HG03066 (cell line): ENCODE measurements at regions not wholly inside any gene's neighbourhood (a gene's known extent, or its start where the extent isn't known, plus 50 kb on each side); places are given as distances from the start of the nearest gene placed in this dataset.
"Not testable (repeated sequence)": the region's sequence is repeated elsewhere in the genome, so short reads cannot be mapped to it uniquely, and the experiment has no call there.

Source experiments
- ATAC-seq: cut with Tn5 transposase; IDR thresholded peaks from one replicate; pipeline ENCODE4 v1.9.1; 2021; ENCODE audit warnings: low read depth; ENCODE audit not compliant: unreplicated experiment

DNA sequence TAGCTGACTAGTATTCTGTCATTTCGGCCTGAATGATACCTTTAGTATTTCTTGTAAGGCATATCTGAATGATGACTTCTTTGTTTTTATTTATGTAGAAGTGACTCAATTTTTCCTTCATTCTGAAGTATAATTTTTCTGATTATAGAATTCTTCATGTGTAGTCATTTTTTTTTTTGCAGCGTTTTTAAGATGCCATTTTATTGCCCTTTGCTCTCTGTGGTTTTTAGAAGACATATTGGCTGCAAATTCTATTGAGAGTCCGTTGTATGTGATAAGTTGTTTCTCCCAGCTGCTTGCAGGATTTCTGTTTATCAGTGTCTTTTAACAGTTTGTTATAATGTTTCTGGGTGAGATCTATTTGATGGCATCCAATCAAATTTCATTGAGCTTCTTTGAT, 1224.8 kb downstream of the JRKL start:
- ATAC-seq, result no peak

DNA sequence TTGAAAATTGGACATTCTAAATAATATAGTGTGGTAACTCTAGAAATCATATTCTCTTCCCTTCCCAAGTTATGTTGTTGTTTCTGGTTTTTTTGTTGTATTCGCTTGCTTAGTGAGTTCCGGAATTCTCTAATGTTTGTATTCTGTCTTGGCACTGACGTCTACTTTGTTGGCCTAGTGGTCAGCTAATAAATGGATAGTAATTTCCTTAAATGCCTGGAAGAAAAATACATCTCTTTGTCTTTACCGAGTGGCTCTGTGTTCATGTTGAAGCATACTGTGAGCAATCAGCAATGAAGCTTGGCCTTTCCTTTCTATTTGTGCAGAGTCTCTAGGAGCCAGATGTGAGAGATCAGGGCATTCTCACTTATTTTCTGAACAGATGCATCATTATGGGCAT, 1225.7 kb downstream of the JRKL start:
- no peak for ATAC-seq

DNA sequence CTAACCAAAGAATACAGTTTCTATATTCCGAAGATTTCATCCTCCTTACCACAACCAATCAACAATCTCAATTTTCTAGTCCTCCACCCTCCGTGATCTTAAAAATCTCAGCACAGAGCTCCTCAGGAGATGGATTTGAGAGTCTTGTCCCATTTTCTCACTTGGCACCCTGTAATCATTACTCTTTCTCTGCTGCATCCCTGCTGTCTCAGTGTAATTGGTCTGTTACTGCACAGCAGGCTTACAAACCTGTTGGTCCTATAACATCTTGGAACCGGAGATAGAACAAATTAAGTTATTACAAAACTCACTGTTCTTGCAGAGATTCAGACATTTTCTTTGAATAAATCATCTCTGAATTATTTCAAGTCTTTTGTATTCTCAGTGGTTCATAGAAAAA, 1227.2 kb downstream of the JRKL start:
- ATAC-seq, result no peak

DNA sequence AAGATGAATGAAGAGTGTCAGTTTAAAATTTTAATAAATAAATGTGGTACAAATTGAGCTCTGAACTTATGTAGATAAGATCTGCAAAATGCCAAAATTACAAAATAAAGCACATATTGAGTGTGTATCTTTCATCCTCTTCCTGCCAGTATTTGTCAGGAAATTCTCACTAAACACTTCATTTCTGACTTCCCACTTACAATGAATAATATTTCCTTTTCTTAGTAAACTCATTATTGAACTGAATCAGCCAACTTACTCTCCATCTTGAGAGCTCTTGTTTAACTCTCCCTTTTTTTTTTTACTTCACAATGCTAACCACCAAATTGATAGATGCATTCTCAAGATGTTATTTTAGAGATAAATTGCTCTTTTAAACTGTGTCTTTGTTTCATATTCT, 1230.2 kb downstream of the JRKL start:
- no peak for ATAC-seq

DNA sequence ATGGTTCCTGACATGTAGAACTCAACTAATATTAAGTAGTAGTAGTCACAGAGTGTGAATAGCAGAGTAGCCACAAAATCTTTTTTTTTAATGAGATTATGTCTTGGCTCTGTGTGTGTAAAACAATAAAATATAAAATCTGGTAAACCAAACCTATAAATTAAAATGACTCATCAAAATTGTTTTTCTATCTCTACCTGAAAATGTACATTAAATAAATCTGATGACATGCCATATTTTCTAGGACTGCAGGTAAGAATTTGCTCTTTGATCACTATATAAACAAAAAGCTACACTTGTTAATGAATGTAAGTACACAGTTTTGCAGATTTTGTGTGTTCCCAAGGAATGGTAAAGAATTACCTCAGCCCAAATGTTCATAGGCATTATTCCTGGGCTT, 1231.5 kb downstream of the JRKL start:
- no peak for ATAC-seq

DNA sequence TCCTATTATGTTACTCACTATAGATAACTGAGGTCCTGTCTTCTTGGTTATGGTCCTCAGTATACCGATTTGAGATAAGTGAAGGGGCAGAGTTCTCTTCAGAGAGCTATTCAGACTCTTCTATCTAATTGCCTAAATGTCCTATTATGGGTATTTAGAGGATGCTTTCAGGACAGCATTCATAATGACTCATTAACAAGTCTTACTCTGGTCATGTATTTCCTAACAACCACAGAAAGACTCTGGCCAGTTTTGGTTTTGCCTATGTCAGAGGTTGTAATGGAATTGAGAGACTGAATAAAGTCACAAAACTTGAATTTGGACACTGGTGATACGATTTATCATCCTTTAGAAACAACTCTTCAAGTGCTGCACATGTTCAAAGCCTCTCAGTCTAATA, 1233.0 kb downstream of the JRKL start:
- ATAC-seq, result no peak

DNA sequence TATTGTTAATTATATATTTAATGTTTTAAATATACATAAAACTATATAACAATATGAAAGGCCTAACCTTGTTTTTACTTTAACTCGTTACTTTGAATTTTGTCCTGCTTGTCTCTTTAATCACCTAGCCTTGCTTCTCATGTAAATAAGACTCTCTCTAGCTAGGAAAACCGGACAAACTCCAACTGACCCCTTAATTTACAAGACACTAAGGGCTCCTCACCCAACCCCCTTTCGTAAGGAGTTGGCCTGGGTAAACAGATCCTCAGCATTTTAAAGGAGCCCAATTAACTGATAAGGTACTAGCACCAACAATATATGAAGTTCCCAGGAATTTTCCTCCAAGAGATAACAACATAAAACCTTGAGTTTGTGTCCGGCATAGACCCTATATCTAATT, 1246.9 kb downstream of the JRKL start:
- not testable (repeated sequence) for ATAC-seq

DNA sequence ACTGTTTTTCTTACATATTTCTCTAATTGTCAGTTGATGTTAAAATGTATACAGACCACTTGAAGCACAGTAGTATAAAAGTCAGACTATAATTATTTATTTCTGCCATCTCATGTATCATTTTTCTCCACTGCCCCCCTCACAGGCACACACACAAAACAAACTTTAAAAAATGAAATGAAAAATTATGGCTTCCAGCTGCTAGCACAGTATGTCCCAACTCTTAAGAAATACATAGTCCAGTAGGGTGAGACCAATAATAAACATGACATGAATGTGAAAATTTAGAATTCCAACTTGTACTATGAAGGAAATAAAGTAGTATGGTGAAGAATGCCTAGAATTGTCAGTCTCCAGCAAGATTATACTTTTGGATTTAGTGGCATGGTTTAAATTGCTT, 1247.9 kb downstream of the JRKL start:
- ATAC-seq, result no peak

DNA sequence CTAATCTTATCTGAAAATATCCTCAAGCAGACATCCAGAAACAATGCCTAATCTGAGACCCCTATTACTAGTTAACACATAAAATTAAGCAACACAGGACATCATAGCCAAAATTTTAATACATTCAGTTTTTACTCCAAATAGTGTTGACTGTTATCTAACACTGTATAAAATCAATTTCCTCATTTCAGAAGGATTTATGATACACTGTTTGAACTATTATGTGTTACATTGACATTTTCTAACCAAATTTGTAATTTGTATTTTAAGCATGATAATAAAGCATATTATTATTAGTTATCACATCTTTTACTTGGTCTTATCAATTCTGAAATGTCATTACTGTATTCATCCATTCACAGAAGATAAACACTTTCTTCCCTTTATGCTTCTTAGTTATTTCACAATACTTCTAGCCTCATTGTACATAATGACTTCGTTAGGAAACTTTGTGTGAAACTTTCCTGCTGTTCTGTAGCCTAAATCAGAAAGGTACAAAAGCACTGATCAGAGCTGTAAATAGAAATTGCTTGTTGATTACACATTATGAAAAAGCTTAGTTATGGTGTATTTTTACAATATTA, 1248.9 kb downstream of the JRKL start:
- ATAC-seq, result no peak

DNA sequence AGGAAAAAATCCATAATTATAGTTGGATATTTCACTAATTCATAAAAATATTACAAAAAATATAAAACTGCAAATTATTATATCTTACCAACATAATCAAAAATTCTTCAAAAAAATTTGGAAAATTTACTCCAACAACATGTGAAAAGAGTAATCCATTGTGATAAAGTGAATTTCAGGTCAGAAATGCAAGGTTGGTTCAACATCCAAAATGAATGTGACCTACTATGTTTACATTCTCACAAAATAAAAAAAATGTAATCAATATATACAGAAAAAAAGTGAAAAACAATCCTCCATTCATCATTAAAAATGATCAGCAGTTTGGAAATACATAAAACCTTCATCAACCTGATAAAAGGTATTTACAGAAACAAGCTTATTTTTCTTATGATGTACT, 1252.2 kb downstream of the JRKL start:
- ATAC-seq, result no peak

DNA sequence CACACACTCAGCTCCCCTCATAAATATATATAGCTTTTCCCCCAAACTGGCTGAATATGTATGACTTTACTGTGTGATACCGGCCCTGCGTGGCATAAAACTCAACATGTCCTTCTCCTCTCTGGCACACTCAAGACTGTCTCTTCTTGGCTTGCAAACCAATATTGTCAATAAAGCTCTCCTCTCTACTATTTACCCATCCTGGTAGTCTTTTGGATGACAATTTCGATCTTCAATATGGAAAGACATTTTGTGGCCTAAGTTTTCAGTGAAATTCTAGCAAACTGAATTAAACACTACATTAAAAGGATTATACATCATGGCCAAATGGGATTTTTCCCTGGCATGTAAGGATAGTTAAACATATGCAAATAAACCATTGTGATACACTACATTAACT, 1255.9 kb downstream of the JRKL start:
- no peak for ATAC-seq

DNA sequence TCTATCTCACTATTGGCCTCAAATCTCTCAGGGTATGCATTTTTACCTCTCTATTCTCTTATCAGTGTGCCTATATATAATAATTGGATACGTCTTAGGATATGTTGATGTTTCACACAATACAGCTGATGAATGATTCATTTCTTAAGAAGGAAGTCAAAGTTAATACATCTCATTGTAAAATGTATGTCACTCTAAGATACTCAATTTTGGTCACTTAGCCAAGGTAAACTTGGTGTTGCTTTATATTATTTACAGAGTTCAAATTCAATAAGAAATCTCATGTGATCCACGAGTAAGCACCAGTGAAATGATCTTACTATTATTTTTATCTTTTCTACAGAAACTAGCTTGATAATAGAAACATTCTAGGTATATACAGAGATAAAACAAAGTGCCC, 1266.5 kb downstream of the JRKL start:
- no peak for ATAC-seq

DNA sequence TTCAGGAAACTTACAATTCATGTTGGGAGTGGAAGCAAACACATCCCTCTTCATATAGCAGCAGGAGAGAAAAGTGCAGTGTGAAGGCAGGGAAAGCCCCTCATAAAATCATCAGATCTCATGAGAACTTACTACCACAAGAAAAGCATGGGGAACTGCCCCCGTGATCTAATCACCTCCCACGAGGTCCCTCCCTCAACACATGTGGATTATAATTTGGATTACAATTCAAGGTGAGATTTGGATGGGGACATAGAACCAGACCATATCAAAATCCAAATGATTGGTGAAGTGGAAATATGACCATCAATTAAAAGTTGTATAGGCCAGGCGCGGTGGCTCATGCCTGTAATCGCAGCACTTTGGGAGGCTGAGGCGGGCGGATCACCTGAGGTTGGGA, 1268.0 kb downstream of the JRKL start:
- no peak for ATAC-seq

DNA sequence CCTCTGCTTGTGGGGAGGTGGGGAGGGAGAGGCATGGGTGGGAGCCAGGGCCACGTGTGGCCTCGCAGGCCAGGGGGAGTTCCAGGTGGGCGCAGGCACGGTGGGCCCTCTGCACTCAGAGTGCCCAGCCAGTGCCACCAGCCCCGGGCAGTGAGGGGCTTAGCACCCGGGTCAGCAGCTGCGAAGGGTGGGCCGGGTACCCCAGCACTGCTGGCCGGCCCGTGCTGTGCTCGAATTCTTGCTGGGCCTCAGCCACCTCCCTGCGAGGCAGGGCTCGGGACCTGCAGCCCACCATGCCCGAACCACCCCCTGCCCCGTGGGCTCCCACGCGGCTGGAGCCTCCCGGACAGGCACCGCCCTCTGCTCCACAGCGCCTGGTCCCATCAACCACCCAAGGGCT, 1277.2 kb downstream of the JRKL start:
- ATAC-seq, result no peak

DNA sequence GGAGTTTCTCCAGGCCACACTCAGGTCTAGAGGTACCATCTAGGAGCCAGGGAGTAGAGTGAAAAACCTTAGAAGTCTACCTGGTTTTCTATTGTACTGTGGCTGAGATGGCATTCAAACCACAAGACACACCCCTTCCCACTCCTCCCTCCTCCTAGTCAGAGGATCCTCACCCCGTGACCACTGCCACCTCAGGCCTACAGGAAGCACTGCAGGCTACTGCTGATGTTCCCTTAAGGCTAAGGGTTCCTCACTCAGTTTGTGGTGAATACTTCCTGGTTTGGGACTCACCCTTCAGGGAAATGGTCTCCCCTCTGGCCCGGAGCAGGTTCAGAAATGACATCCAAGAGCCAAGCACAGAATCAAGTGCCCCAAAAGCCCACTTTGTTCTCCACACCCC, 1293.9 kb downstream of the JRKL start:
- ATAC-seq, result no peak

DNA sequence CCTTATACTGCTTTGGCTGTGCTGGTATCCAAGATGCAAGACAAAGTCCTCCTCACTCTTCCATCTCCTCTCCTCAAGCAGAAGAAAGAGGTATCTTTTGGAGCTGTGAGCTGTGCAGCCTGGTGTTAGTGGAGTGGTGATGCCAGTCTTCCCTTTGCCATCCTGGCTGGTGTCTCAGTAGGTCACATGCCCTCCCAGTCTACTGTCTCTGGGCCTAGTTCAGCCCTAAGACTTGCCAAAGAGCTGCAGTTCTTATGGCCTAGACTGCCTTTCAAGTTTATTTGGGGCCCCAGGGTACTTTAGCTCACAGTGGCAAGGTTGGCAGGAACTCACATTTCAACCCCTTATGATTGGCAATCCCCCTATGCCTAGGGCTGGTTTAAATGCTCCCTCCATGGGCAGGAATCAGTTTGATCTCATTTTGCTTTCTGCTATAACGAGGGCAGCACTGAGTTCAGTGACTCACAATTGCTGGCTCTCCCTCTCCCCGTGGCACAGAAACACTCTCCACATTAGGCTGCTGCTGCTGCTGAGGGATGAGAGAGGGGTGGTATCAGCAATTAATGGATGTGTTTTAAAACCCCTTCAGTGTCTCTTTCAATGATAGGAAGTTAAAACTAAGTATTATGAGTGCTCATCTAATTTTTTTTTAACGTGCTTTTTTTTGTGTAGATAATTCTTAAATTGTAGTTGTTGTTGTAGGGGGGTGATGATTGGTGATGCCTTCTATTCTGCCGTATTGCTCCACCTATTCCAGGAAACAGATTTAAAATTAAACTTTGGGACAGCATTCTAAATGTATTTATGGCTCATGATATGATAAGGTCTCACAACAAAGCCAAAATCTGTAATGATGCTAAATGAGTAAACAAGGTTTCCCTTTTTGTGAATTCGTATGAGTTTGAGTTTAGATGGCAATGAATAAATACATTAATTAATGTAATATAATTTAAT, 1295.0 kb downstream of the JRKL start:
- ATAC-seq, result no peak

DNA sequence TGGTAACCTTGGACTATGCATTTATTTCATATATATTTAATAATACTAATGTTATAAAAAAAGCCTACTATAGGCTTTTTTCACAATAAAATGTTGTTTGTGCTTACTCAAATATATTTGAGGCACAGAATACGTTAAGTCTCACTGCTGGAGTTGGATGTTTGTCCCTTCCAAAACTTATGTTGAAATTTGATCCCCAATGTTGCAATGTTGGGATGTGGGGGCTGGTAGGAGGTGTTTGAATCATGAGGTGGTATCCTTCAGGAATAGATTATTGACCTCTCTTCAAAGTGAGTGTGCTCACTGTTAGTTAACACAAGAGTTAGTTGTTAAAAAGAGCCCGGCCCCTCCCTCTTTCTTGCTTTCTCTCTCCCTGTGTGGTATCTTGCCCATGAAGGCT, 1295.9 kb downstream of the JRKL start:
- no peak for ATAC-seq

DNA sequence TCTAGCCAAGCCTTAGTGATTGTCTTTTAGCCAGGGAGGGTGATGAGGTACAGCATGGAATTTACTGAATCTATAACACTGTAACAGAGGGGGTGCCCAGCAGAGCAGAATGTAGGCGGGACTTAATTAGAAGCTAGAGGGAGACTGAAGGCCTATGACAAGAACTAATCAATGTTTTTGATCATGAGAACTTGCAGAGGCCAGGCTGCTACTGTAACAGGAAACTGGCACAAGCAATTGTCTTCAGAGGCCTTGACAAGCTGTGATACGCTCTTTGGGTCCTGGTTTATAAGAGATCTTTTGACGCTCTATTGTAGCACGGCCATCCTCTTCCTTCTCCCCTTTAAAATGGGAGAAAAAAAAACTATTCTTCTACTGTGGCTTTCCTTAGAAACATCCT, 1297.3 kb downstream of the JRKL start:
- ATAC-seq, result no peak

DNA sequence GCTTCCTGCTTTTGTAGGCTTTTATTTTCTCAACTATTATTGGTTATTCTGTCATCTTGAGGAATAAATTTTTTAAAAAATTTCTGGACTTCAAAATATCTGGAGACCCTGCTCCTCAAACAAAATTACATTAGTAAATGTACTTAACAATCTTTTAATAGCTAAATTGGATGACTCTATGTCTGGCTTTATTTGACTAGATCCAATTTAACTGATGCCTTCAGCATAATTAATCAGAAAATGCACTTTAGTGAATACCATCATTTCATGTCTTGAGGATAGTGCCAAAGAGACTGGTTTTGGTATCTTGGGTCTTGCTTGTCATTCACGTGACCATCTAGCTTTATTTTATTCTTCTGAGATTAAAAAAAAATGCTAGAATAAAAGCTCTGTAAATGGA, 1301.2 kb downstream of the JRKL start:
- ATAC-seq, result no peak

DNA sequence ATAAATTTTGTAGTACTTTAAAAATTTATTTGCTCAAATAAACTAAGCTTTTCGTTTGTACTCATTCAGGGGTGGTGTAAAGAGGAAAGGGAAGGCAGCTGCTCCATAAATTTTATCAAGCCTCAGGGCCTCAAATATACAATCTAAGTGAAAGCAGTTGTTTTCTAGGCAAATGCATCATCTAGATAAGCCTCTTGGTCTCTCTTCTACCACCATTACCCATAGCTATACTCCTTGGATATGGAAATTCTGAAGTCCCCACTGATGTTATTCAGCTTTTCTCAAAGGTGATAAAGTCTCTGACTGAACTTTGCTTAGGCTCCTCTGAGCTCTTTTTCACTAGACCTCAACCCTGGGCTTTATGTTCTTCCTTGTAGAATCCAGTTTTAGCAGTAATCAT, 1313.1 kb downstream of the JRKL start:
- ATAC-seq, result no peak

DNA sequence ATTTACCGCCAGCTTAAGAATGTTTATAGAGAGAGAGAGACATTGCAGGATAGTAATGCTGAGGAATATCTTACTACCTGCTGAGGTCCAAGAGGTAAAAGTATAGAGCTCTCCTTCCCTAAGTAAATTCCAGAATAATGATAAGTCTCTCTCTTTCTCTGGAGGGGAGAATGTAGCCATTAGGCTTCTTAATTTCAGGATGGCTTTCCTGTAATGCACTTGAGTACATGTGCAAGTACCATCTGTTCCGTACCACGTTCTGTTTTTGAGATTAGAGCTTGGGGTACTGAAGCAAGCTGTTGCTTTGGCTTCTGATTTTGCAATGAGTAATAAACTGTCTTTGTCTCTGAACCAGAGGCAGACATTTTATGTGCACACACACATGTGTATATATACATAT, 1314.0 kb downstream of the JRKL start:
- ATAC-seq, result no peak

DNA sequence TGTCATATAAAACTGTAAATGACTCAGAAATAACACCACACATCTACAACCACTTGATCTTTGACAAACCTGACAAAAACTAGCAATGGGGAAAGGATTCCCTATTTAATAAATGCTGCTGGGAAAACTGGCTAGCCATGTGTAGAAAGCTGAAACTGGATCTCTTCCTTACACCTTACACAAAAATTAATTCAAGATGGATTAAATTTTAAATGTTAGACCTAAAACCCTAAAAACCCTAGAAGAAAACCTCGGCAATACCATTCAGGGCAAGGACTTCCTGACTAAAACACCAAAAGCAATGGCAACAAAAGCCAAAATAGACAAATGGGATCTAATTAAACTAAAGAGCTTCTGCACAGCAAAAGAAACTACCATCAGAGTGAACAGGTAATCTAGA, 1315.3 kb upstream of the CNTN5 start:
- not testable (repeated sequence) for ATAC-seq
